T-helper 2 cell treated with Interferon-gamma antibody and Interleukin-4, amounts not matched to agents 5 μg/mL and 100 μg/mL, for 36 hours (primary cell): ENCODE measurements at regions not wholly inside any gene's neighbourhood (a gene's known extent, or its start where the extent isn't known, plus 50 kb on each side); places are given as distances from the start of the nearest gene placed in this dataset.
"Not testable (repeated sequence)": the region's sequence is repeated elsewhere in the genome, so short reads cannot be mapped to it uniquely, and the experiment has no call there.

Source experiments
- DNase-seq: peaks from one replicate; pipeline ENCODE4 v3.0.0; 2021; ENCODE audit warnings: low spot score
- H3K27ac Mint-ChIP-seq: one replicate; pipeline ENCODE4 v1.8.0; 2021; ENCODE audit warnings: mild to moderate bottlenecking, mixed read lengths
- H3K27me3 Mint-ChIP-seq: one replicate; pipeline ENCODE4 v1.8.0; 2021; ENCODE audit warnings: low read depth, mixed read lengths
- H3K36me3 Mint-ChIP-seq: one replicate; pipeline ENCODE4 v1.8.0; 2021; ENCODE audit warnings: low read depth, mixed read lengths
- H3K4me1 Mint-ChIP-seq: one replicate; pipeline ENCODE4 v1.8.0; 2021; ENCODE audit warnings: low read depth, mixed read lengths
- H3K4me3 Mint-ChIP-seq: one replicate; pipeline ENCODE4 v1.8.0; 2022; ENCODE audit warnings: mild to moderate bottlenecking, moderate library complexity, mixed read lengths
- H3K9me3 Mint-ChIP-seq: one replicate; pipeline ENCODE4 v1.8.0; 2021; ENCODE audit warnings: mixed read lengths

DNA sequence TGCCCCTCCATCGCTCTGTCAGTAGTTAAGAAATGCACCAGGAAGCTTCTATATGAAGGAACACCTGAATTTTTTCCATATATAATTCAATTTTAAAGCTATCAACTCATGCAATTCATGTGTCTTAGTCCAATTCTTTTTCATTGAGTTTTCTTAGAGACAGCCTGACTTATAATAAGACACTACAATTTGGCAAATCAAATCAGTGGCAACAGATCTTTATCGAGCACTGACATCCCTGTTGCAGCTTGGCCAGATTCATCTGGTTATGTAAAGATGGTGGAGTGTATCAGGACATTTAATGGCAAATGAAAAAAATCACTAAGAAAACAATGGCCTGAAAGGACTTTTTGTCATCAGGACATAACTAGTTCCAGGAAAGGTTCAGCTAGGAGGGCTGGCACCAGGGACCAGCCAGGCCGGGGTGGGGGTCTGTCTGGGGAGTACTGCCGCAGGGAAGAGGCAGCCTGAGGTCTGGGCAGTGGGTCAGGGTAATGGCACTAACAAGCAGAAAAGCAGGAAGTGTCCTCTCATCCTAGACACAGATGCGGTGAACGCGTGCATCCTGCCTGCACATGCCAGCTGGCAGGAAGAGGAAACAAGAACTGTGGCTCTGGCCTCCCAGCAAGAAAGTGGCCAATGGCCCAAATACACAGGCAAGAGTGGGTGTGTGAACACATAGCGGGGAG, 100.5 kb upstream of the LMNTD1 start:
- Mint-ChIP-seq H3K9me3 (no peaks in the 10 kb centered on the region), H3K36me3 (no peaks in the 10 kb centered on the region), H3K27ac (no peak overlapping the region), H3K27me3 (peaks cover 2% of the 10 kb centered on the region), H3K4me3 (no peak overlapping the region), H3K4me1 (peaks cover 6% of the 10 kb centered on the region)
- no peak for DNase-seq

DNA sequence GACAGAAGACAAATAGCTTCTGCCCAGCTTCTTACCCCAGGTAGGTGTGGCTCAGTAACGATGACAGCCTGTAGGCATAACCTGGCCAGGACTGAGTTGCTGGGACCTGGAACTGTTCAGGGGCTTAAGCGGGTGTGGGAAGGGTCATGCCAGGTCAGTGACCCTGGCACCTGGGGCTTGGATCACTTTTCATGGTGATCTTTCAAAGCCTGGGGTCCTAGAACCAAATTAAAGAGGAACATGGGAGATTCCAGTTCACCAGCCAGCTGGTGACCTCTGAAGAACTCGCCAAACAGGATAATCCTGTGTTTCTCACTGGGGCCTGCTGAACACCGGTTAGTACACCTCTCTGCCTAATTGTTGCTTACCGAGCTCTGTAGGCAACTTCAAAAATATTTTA, 102.6 kb upstream of the LMNTD1 start:
- Mint-ChIP-seq H3K9me3 (no peaks in the 10 kb centered on the region), H3K36me3 (no peaks in the 10 kb centered on the region), H3K4me1 (peaks cover 6% of the 10 kb centered on the region), H3K27ac (no peak overlapping the region), H3K27me3 (peaks cover 2% of the 10 kb centered on the region), H3K4me3 (no peak overlapping the region)
- DNase-seq, result no peak

DNA sequence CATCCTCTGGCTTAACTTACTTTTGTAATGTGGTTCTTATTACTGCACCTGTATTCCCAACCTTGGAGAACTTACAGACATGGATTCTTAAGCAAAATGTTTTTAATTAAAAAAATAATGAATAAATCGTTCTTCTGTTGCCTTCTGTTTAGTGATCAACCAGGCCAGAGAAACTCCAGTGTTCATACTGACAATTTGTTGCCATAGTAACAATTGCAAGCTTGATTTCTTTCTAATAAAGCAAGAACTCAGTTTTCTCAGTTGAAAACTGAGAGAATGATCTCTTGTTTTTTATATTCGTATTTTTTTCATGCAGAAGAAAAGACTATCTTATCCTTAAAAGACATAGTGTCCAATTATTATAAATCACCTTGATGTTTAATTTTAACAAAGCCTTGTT, 106.5 kb upstream of the LMNTD1 start:
- Mint-ChIP-seq H3K27me3 (no peaks in the 10 kb centered on the region), H3K27ac (no peak overlapping the region), H3K36me3 (no peaks in the 10 kb centered on the region), H3K9me3 (no peaks in the 10 kb centered on the region), H3K4me3 (no peak overlapping the region), H3K4me1 (no peaks in the 10 kb centered on the region)
- DNase-seq, result no peak

DNA sequence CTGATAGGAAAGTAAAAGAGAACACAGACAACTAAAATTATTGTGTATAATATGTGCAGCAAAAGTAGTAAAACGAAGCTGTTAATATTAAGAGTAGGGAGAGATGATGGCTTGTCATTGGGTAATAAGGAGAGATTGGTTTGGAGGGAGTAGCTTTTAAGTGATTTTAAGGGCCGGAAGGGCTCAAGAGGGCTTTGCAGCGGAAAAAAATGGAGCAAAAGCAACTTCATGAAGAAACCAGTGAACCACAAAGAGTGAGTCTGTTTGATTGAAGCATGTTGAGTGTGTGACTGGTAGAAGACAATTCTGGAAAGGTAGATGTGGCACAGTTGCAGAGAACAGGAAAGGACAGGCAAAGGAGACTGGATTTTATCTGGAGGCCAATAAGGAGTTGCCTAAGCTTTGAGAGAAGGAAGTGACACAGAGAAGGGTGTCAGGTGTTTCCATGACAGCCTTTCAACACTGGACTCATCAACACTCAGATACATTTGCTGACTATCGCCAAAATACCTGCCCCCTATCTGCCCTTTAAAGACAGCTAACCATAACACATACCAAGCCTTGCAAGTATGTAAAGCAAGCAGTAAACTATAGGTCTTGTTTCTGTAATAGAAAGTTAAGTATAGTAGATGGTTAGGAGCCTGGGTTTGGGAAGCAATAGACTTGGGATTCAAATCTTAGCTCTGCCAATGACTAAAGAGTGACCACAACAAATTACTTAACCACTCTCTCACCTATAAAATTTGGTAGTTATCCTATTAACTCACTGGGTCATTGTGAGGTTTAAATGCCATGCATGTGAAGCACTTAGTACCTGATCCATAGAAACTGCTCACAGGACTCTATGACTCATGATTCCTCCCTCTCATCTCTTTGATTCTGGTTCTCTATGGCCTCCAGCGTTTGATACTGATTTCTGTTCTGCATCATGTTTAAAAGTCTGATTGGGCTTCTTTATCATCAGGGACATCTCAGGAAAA, 117.3 kb upstream of the LMNTD1 start:
- Mint-ChIP-seq H3K36me3 (no peaks in the 10 kb centered on the region), H3K4me3 (no peak overlapping the region), H3K9me3 (no peaks in the 10 kb centered on the region), H3K27ac (no peak overlapping the region), H3K4me1 (no peaks in the 10 kb centered on the region), H3K27me3 (no peaks in the 10 kb centered on the region)
- DNase-seq, result no peak

DNA sequence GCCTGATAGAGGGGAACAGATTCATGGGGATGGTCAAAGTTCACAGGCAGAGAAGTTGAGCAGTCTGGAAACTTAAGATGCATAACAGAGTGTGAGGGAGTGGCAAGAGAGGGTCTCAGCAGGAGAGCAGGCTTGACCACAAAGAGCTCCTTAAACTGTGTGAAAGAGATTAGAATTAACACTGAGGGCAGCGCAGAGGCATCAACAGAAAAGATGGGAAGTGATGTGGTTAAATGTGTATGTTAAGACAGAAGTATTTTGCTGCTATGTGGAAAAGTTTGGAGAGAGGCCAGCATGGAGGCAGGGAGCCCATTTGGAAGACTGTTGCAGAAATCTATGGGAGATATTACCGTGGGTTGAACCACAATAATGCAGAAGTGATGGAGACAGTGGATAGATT, 122.7 kb upstream of the LMNTD1 start:
- DNase-seq, result no peak
- Mint-ChIP-seq H3K27ac (no peak overlapping the region), H3K9me3 (no peaks in the 10 kb centered on the region), H3K36me3 (no peaks in the 10 kb centered on the region), H3K27me3 (no peaks in the 10 kb centered on the region), H3K4me3 (no peak overlapping the region), H3K4me1 (no peaks in the 10 kb centered on the region)

DNA sequence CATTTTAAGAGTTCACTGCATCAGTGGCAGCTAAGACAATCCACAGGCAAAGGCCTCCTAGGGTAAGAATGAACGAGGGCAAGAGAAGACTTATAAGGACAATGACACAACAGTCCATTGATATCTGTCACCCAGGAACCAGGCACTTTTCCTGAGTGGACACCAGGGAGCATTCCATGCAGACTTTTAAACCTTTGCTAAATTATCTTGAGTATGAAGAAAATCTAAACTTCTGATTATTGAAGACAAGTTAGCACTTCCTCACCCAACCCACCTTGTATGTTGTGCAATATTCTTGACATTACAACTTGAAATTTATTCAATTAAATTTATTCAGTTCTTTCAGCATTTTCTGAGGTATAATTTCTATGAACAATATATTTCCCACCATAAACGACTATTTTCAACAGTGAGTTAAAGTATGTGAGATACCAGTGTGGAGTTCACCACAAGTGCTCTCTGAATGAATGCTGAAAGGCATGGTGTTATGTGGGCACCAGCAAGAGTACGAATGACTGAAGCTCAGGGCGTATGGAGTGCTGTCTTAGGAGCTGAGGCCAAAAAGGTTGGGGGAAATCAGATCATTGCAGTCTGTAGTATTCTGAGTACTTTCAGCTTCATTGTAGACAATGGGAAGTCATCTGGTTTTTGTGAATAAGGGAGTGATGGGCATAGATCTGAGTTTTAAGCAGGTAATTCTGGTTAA, 124.3 kb upstream of the LMNTD1 start:
- Mint-ChIP-seq H3K9me3 (no peaks in the 10 kb centered on the region), H3K27me3 (no peaks in the 10 kb centered on the region), H3K4me1 (no peaks in the 10 kb centered on the region), H3K4me3 (no peak overlapping the region), H3K36me3 (no peaks in the 10 kb centered on the region), H3K27ac (no peak overlapping the region)
- DNase-seq, result no peak

DNA sequence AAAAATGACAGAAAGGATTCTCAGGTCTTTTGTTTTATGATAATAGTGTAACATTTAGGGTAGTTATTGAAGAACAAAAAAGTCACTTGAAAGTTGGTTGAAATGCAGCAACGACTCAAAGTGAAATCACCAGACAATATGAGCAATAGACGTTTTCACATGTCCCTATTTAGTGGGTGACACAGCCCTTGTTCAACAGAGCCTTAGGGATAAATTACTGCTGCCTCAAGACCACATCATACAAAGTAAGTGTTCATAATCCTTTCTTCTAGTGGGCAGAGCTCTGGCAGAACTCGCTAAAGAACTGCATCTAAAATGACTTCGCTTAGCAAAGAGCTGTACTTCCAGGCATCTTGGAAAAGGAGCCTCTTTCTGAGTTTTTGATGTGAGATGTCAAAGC, 128.5 kb upstream of the LMNTD1 start:
- Mint-ChIP-seq H3K4me3 (no peak overlapping the region), H3K4me1 (no peaks in the 10 kb centered on the region), H3K27me3 (peaks cover 2% of the 10 kb centered on the region), H3K27ac (no peak overlapping the region), H3K9me3 (no peaks in the 10 kb centered on the region), H3K36me3 (no peaks in the 10 kb centered on the region)
- DNase-seq, result no peak

DNA sequence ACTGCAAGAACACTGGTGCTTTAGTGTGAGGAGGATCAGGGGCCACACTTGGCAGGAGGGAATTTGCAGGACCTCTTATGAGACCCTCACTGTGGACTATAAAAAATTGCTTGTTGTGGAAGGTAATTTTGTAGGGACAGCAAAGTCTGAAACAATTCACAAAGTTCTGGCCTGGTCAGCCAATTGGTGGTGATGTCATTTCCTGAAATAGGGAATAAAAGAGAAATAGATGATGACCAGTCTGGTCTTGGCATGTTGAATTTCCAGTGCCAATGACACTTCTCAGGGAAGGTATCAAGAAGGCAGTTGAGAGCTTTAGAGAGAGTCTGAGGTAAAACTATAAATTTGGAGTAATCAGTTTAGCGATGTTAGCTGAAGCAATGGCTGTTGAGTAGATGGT, 129.3 kb upstream of the LMNTD1 start:
- no peak for DNase-seq
- Mint-ChIP-seq H3K4me3 (no peak overlapping the region), H3K36me3 (no peaks in the 10 kb centered on the region), H3K27ac (no peak overlapping the region), H3K9me3 (no peaks in the 10 kb centered on the region), H3K4me1 (no peaks in the 10 kb centered on the region), H3K27me3 (peaks cover 2% of the 10 kb centered on the region)

DNA sequence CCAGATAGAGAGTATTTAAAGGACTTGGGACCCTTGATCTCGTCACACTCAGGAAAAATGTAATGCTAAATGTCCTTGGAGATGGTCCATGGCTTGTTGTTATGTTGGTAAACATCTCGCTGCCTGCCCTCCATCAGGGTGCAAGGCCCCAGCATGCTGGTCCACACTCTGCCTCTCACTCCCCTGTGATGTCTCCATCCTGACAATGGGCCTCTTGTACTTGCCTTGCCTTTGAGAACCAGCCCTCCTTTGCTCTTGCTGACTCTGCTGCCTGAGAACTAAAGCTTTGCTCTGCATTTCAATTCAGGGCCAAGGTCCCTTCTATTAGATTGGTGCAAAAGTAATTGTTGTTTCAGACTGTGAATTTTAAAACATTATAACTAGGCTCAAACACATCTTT, 131.0 kb upstream of the LMNTD1 start:
- no peaks in the 10 kb centered on the region for H3K36me3 Mint-ChIP-seq
- H3K27me3 Mint-ChIP-seq, result peaks cover 2% of the 10 kb centered on the region
- peaks cover 3% of the 10 kb centered on the region for H3K9me3 Mint-ChIP-seq

DNA sequence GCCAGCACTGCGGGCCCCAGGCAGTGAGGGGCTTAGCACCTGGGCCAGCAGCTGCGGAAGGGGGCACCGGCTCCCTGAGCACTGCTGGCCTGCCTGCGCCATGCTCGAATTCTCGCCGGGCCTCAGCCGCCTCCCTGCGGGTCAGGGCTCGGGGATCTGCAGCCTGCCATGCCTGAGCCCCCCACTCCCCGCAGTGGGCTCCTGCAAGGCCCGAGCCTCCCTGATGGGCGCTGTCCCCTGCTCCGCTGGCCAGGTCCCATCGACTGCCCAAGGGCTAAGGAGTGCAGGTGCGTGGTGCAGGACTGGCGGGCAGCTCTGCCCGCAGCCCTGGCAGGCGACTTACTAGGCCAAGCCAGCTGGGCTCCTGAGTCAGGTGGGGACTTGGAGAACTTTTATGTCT, 133.3 kb upstream of the LMNTD1 start:
- H3K27me3 Mint-ChIP-seq, result peaks cover 2% of the 10 kb centered on the region
- no peak for DNase-seq
- H3K9me3 Mint-ChIP-seq, result peaks cover 3% of the 10 kb centered on the region
- H3K4me3 Mint-ChIP-seq, result no peak overlapping the region
- no peaks in the 10 kb centered on the region for H3K36me3 Mint-ChIP-seq
- no peaks in the 10 kb centered on the region for H3K4me1 Mint-ChIP-seq
- H3K27ac Mint-ChIP-seq, result no peak overlapping the region

More for the DNA sequence above, 131.0 kb upstream of the LMNTD1 start:
- H3K4me1 Mint-ChIP-seq, result no peaks in the 10 kb centered on the region
- H3K4me3 Mint-ChIP-seq, result no peak overlapping the region
- no peak for DNase-seq
- no peak overlapping the region for H3K27ac Mint-ChIP-seq

DNA sequence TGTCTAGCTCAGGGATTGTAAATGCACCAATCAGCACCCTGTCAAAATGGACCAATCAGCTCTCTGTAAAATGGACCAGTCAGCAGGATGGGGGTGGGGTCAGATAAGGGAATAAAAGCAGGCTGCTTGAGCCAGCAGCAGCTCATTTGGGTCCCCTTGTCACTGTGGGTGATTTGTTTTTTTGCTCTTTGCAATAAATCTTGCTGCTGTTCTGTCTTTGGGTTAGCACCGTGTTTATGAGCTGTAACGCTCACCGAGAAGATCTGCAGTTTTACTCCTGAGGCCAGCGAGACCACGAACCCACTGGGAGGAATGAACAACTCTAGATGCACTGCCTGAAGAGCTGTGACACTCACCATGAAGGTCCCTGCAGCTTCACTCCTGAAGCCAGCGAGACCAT, 134.1 kb upstream of the LMNTD1 start:
- Mint-ChIP-seq H3K36me3 (no peaks in the 10 kb centered on the region), H3K27me3 (peaks cover 2% of the 10 kb centered on the region), H3K4me1 (no peaks in the 10 kb centered on the region), H3K9me3 (peaks cover 3% of the 10 kb centered on the region), H3K4me3 (no peak overlapping the region), H3K27ac (no peak overlapping the region)
- no peak for DNase-seq

DNA sequence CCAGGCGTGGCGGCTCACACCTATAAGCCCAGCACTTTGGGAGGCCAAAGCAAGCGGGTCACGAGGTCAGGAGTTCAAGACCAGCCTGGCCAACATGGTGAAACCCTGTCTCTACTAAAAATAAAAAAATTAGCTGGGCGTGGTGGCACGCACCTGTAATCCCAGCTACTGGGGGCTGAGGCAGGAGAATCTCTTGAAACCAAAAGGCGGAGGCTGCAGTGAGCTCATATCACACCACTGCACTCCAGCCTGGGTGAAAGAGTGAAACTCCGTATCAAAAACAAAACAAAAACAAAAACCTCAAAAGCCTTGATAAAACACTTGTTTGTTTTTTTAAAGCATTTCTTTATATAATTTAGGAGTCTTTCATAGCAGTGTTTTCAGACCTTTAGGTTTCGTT, 135.8 kb upstream of the LMNTD1 start:
- not testable (repeated sequence) for H3K27ac Mint-ChIP-seq, H3K36me3 Mint-ChIP-seq, H3K4me3 Mint-ChIP-seq, H3K9me3 Mint-ChIP-seq, H3K27me3 Mint-ChIP-seq, H3K4me1 Mint-ChIP-seq, DNase-seq

DNA sequence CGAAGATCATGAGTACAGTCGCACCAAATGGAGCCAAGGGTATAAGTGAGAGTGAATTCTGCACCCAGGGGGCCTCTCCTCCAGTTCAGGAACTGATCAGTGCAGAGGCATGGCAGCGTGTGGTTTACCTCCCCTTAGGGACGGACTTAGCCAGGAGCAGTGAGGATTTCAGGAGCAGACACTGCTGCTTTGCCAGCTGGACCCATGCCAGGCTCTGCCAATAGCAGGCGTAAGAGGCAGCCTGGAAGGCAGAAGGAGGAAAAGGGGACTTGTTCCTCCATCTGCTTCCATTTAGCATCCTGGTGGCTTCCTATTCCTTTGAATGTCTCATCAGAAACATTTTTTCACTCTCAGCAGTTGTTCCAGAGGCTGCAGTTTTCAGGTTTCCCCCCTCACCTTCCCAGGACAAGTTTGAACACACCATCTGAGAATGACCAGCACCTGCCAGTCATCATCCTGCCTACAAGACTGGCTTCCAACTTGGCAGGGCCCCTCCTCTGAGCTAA, 137.0 kb upstream of the LMNTD1 start:
- no peak for DNase-seq

More for the DNA sequence above, 137.0 kb upstream of the LMNTD1 start:
- H3K9me3 Mint-ChIP-seq, result peaks cover 3% of the 10 kb centered on the region
- H3K27me3 Mint-ChIP-seq, result no peaks in the 10 kb centered on the region
- no peak overlapping the region for H3K27ac Mint-ChIP-seq
- H3K36me3 Mint-ChIP-seq, result no peaks in the 10 kb centered on the region
- H3K4me1 Mint-ChIP-seq, result no peaks in the 10 kb centered on the region
- no peak overlapping the region for H3K4me3 Mint-ChIP-seq
